ENCODE measurements at regions not wholly inside any gene's neighbourhood (a gene's known extent, or its start where the extent isn't known, plus 50 kb on each side); places are given as distances from the start of the nearest gene placed in this dataset.

- no peak for DNase-seq
- Histone ChIP-seq H3K36me3 (ENCODE audit: control insufficient read depth in 4 of 4, insufficient read depth in 4 of 4, low read length in 3 of 4) (no peaks in the 10 kb centered on the region), H3K4me3 (ENCODE audit: control insufficient read depth in 1 of 7, extremely low read depth in 1 of 7, insufficient read depth in 4 of 7, low read depth in 2 of 7, low read length in 6 of 7) (no peak overlapping the region), H3K27ac (ENCODE audit: insufficient read depth in 1 of 2, low read depth in 1 of 2, low read length in 2 of 2, poor library complexity in 1 of 2, severe bottlenecking in 2 of 2) (no peak overlapping the region), H3K4me1 (ENCODE audit: control extremely low read depth in 1 of 4, control insufficient read depth in 4 of 4, insufficient read depth in 4 of 4, low read length in 3 of 4) (peaks cover 0 to 4% (median 0%) of the 10 kb centered on the region in 4 experiments), H3K27me3 (replicated peaks in 2 of 5; ENCODE audit: control insufficient read depth in 4 of 5, insufficient read depth in 5 of 5, low read length in 4 of 5) (no peaks in the 10 kb centered on the region), H3K9me3 (ENCODE audit: control extremely low read depth in 1 of 5, control insufficient read depth in 4 of 5, insufficient read depth in 2 of 5, low read depth in 1 of 5, low read length in 4 of 5) (peaks cover 0 to 2% (median 0%) of the 10 kb centered on the region in 5 experiments)
- WGBS (ENCODE audit: insufficient coverage) = 94% methylated on average over 3 of the region's 4 CpGs
- POLR2A ChIA-PET = interaction anchor here (0.5 kb wide), 1 partner anchor 317 kb away, joined by 5 read pairs; no protein-coding TSS in a partner anchor
- CTCF ChIA-PET = interaction anchor here (1.1 kb wide), 1 partner anchor 587 kb away, joined by 3 read pairs; no protein-coding TSS in a partner anchor
Measured at GRCh38 chr3:17846466-17846865, 104.0 kb upstream of the TBC1D5 start.

- no peak for DNase-seq
- WGBS (ENCODE audit: insufficient coverage) = 77% methylated on average over 4 of the region's 5 CpGs
- Histone ChIP-seq H3K4me1 (ENCODE audit: control extremely low read depth in 1 of 4, control insufficient read depth in 4 of 4, insufficient read depth in 4 of 4, low read length in 3 of 4) (peaks cover 0 to 7% (median 4%) of the 10 kb centered on the region in 4 experiments), H3K27me3 (replicated peaks in 2 of 5; ENCODE audit: control insufficient read depth in 4 of 5, insufficient read depth in 5 of 5, low read length in 4 of 5) (no peaks in the 10 kb centered on the region), H3K27ac (ENCODE audit: insufficient read depth in 1 of 2, low read depth in 1 of 2, low read length in 2 of 2, poor library complexity in 1 of 2, severe bottlenecking in 2 of 2) (no peak overlapping the region), H3K4me3 (ENCODE audit: control insufficient read depth in 1 of 7, extremely low read depth in 1 of 7, insufficient read depth in 4 of 7, low read depth in 2 of 7, low read length in 6 of 7) (no peak overlapping the region), H3K9me3 (ENCODE audit: control extremely low read depth in 1 of 5, control insufficient read depth in 4 of 5, insufficient read depth in 2 of 5, low read depth in 1 of 5, low read length in 4 of 5) (no peaks in the 10 kb centered on the region), H3K36me3 (ENCODE audit: control insufficient read depth in 4 of 4, insufficient read depth in 4 of 4, low read length in 3 of 4) (no peaks in the 10 kb centered on the region)
- CTCF ChIA-PET = no interaction called here
- POLR2A ChIA-PET = no interaction called here
Measured at GRCh38 chr3:17845026-17845812, 102.8 kb upstream of the TBC1D5 start.

GRCh38 chr3:17844236-17844635, 101.8 kb upstream of the TBC1D5 start:
- ChIA-PET CTCF (no interaction called here), POLR2A (no interaction called here)
- H3K36me3 ChIP-seq (ENCODE audit: control insufficient read depth in 4 of 4, insufficient read depth in 4 of 4, low read length in 3 of 4) = no peaks in the 10 kb centered on the region
- H3K4me3 ChIP-seq (ENCODE audit: control insufficient read depth in 1 of 7, extremely low read depth in 1 of 7, insufficient read depth in 4 of 7, low read depth in 2 of 7, low read length in 6 of 7) = no peak overlapping the region
- H3K9me3 ChIP-seq (ENCODE audit: control extremely low read depth in 1 of 5, control insufficient read depth in 4 of 5, insufficient read depth in 2 of 5, low read depth in 1 of 5, low read length in 4 of 5) = no peaks in the 10 kb centered on the region
- peaks cover 0 to 10% (median 8%) of the 10 kb centered on the region in 4 experiments for H3K4me1 ChIP-seq (ENCODE audit: control extremely low read depth in 1 of 4, control insufficient read depth in 4 of 4, insufficient read depth in 4 of 4, low read length in 3 of 4)
- WGBS (ENCODE audit: insufficient coverage) = 92% methylated on average over 2 of the region's 3 CpGs
- H3K27ac ChIP-seq (ENCODE audit: insufficient read depth in 1 of 2, low read depth in 1 of 2, low read length in 2 of 2, poor library complexity in 1 of 2, severe bottlenecking in 2 of 2) = no peak overlapping the region
- H3K27me3 ChIP-seq (replicated peaks in 2 of 5; ENCODE audit: control insufficient read depth in 4 of 5, insufficient read depth in 5 of 5, low read length in 4 of 5) = no peaks in the 10 kb centered on the region
- DNase-seq = no peak

GRCh38 chr3:17841190-17841828, 98.9 kb upstream of the TBC1D5 start:
- H3K4me3 ChIP-seq (ENCODE audit: control insufficient read depth in 1 of 7, extremely low read depth in 1 of 7, insufficient read depth in 4 of 7, low read depth in 2 of 7, low read length in 6 of 7) = no peak overlapping the region
- DNase-seq = peak; percentile 64 to 75 (median 73)
- no peaks in the 10 kb centered on the region for H3K27me3 ChIP-seq (replicated peaks in 2 of 5; ENCODE audit: control insufficient read depth in 4 of 5, insufficient read depth in 5 of 5, low read length in 4 of 5)
- H3K9me3 ChIP-seq (ENCODE audit: control extremely low read depth in 1 of 5, control insufficient read depth in 4 of 5, insufficient read depth in 2 of 5, low read depth in 1 of 5, low read length in 4 of 5) = no peaks in the 10 kb centered on the region
- CTCF ChIA-PET = interaction anchor here (0.6 to 3.9 kb wide), 44 partner anchors 9 to 1215 kb away, joined by 3 to 43 read pairs (median 4); partner anchors contain the start of gene TBC1D5
- WGBS (ENCODE audit: insufficient coverage) = 21% methylated on average over 6 of the region's 9 CpGs
- no peaks in the 10 kb centered on the region for H3K36me3 ChIP-seq (ENCODE audit: control insufficient read depth in 4 of 4, insufficient read depth in 4 of 4, low read length in 3 of 4)
- no peak overlapping the region for H3K27ac ChIP-seq (ENCODE audit: insufficient read depth in 1 of 2, low read depth in 1 of 2, low read length in 2 of 2, poor library complexity in 1 of 2, severe bottlenecking in 2 of 2)
- POLR2A ChIA-PET = no interaction called here
- H3K4me1 ChIP-seq (ENCODE audit: control extremely low read depth in 1 of 4, control insufficient read depth in 4 of 4, insufficient read depth in 4 of 4, low read length in 3 of 4) = peaks cover 0 to 10% (median 8%) of the 10 kb centered on the region in 4 experiments

GRCh38 chr3:17840651-17841050, 98.2 kb upstream of the TBC1D5 start:
- WGBS (ENCODE audit: insufficient coverage) = 95% methylated on average over 5 of the region's 5 CpGs
- CTCF ChIA-PET = interaction anchor here (0.5 to 3.9 kb wide), 38 partner anchors 9 to 621 kb away, joined by 3 to 43 read pairs (median 4); partner anchors contain the start of gene TBC1D5
- POLR2A ChIA-PET = no interaction called here
- H3K36me3 ChIP-seq (ENCODE audit: control insufficient read depth in 4 of 4, insufficient read depth in 4 of 4, low read length in 3 of 4) = no peaks in the 10 kb centered on the region
- no peak for DNase-seq
- peaks cover 0 to 10% (median 8%) of the 10 kb centered on the region in 4 experiments for H3K4me1 ChIP-seq (ENCODE audit: control extremely low read depth in 1 of 4, control insufficient read depth in 4 of 4, insufficient read depth in 4 of 4, low read length in 3 of 4)
- H3K27ac ChIP-seq (ENCODE audit: insufficient read depth in 1 of 2, low read depth in 1 of 2, low read length in 2 of 2, poor library complexity in 1 of 2, severe bottlenecking in 2 of 2) = no peak overlapping the region
- no peaks in the 10 kb centered on the region for H3K27me3 ChIP-seq (replicated peaks in 2 of 5; ENCODE audit: control insufficient read depth in 4 of 5, insufficient read depth in 5 of 5, low read length in 4 of 5)
- H3K9me3 ChIP-seq (ENCODE audit: control extremely low read depth in 1 of 5, control insufficient read depth in 4 of 5, insufficient read depth in 2 of 5, low read depth in 1 of 5, low read length in 4 of 5) = no peaks in the 10 kb centered on the region
- H3K4me3 ChIP-seq (ENCODE audit: control insufficient read depth in 1 of 7, extremely low read depth in 1 of 7, insufficient read depth in 4 of 7, low read depth in 2 of 7, low read length in 6 of 7) = no peak overlapping the region

GRCh38 chr3:17840126-17840525, 97.7 kb upstream of the TBC1D5 start:
- DNase-seq = peak in 2 of 3 donors; percentile 18 to 20
- H3K4me1 ChIP-seq (ENCODE audit: control extremely low read depth in 1 of 4, control insufficient read depth in 4 of 4, insufficient read depth in 4 of 4, low read length in 3 of 4) = peaks cover 0 to 10% (median 8%) of the 10 kb centered on the region in 4 experiments
- CTCF ChIA-PET = interaction anchor here (0.5 to 3.9 kb wide), 16 partner anchors 9 to 572 kb away, joined by 3 to 43 read pairs (median 6); partner anchors contain the start of gene TBC1D5
- no peaks in the 10 kb centered on the region for H3K9me3 ChIP-seq (ENCODE audit: control extremely low read depth in 1 of 5, control insufficient read depth in 4 of 5, insufficient read depth in 2 of 5, low read depth in 1 of 5, low read length in 4 of 5)
- H3K27me3 ChIP-seq (replicated peaks in 2 of 5; ENCODE audit: control insufficient read depth in 4 of 5, insufficient read depth in 5 of 5, low read length in 4 of 5) = no peaks in the 10 kb centered on the region
- WGBS (ENCODE audit: insufficient coverage) = 67% methylated on average over 3 of the region's 4 CpGs
- no peak overlapping the region for H3K4me3 ChIP-seq (ENCODE audit: control insufficient read depth in 1 of 7, extremely low read depth in 1 of 7, insufficient read depth in 4 of 7, low read depth in 2 of 7, low read length in 6 of 7)
- POLR2A ChIA-PET = no interaction called here
- H3K36me3 ChIP-seq (ENCODE audit: control insufficient read depth in 4 of 4, insufficient read depth in 4 of 4, low read length in 3 of 4) = no peaks in the 10 kb centered on the region
- no peak overlapping the region for H3K27ac ChIP-seq (ENCODE audit: insufficient read depth in 1 of 2, low read depth in 1 of 2, low read length in 2 of 2, poor library complexity in 1 of 2, severe bottlenecking in 2 of 2)

- POLR2A ChIA-PET = no interaction called here
- 100% methylated on average over 1 of the region's 6 CpGs for WGBS (ENCODE audit: insufficient coverage)
- H3K9me3 ChIP-seq (ENCODE audit: control extremely low read depth in 1 of 5, control insufficient read depth in 4 of 5, insufficient read depth in 2 of 5, low read depth in 1 of 5, low read length in 4 of 5) = no peaks in the 10 kb centered on the region
- no peak overlapping the region for H3K27ac ChIP-seq (ENCODE audit: insufficient read depth in 1 of 2, low read depth in 1 of 2, low read length in 2 of 2, poor library complexity in 1 of 2, severe bottlenecking in 2 of 2)
- no peak for DNase-seq
- peaks cover 0 to 10% (median 8%) of the 10 kb centered on the region in 4 experiments for H3K4me1 ChIP-seq (ENCODE audit: control extremely low read depth in 1 of 4, control insufficient read depth in 4 of 4, insufficient read depth in 4 of 4, low read length in 3 of 4)
- CTCF ChIA-PET = interaction anchor here (0.6 to 1.5 kb wide), 3 partner anchors 36 to 69 kb away, joined by 3 to 5 read pairs (median 3); no protein-coding TSS in a partner anchor
- H3K4me3 ChIP-seq (ENCODE audit: control insufficient read depth in 1 of 7, extremely low read depth in 1 of 7, insufficient read depth in 4 of 7, low read depth in 2 of 7, low read length in 6 of 7) = no peak overlapping the region
- no peaks in the 10 kb centered on the region for H3K36me3 ChIP-seq (ENCODE audit: control insufficient read depth in 4 of 4, insufficient read depth in 4 of 4, low read length in 3 of 4)
- H3K27me3 ChIP-seq (replicated peaks in 2 of 5; ENCODE audit: control insufficient read depth in 4 of 5, insufficient read depth in 5 of 5, low read length in 4 of 5) = no peaks in the 10 kb centered on the region
Measured at GRCh38 chr3:17836919-17837318, 94.5 kb upstream of the TBC1D5 start.

Measured in common myeloid progenitor, CD34-positive (primary cell).